ENCODE measurements at regions not wholly inside any gene's neighbourhood (a gene's known extent, or its start where the extent isn't known, plus 50 kb on each side); places are given as distances from the start of the nearest gene placed in this dataset.

DNA sequence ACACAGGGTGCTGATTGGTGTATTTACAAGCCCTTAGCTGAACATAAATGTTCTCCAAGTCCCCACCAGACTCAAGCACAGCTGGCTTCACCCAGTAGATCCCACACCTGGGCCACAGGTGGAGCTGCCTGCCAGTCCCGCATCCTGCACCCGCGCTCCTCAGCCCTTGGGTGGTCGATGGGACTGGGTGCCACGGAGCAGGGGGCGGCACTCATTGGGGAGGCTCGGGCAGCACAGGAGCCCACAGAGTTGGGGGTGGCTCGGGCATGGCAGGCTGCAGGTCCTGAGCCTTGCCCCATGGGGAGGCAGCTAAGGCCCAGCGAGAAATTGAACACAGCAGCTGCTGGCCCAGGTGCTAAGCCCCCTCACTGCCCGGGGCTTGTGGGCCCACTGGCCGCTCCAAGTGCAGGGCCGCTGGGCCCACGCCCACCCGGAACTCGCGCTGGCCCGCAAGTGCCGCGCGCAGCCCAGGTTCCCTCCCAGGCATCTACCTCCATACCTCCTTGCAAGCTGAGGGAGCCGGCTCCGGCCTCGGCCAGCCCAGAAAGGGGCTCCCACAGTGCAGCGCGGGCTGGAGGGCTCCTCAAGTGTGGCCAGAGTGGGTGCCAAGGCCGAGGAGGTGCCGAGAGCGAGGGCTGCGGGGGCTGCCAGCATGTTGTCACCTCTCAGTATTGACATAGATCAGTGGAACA is 442.7 kb downstream of the OCA2 start:
- no peak overlapping the region for H3K4me3 Mint-ChIP-seq
- no peak for DNase-seq
- intact Hi-C loops (cut with micrococcal nuclease) = no loop called here
- TF ChIP-seq, protein P1, sequence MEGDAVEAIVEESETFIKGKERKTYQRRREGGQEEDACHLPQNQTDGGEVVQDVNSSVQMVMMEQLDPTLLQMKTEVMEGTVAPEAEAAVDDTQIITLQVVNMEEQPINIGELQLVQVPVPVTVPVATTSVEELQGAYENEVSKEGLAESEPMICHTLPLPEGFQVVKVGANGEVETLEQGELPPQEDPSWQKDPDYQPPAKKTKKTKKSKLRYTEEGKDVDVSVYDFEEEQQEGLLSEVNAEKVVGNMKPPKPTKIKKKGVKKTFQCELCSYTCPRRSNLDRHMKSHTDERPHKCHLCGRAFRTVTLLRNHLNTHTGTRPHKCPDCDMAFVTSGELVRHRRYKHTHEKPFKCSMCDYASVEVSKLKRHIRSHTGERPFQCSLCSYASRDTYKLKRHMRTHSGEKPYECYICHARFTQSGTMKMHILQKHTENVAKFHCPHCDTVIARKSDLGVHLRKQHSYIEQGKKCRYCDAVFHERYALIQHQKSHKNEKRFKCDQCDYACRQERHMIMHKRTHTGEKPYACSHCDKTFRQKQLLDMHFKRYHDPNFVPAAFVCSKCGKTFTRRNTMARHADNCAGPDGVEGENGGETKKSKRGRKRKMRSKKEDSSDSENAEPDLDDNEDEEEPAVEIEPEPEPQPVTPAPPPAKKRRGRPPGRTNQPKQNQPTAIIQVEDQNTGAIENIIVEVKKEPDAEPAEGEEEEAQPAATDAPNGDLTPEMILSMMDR (IDR thresholded peaks at IDR 0.05) = no peak
- no peaks in the 10 kb centered on the region for H3K27me3 Mint-ChIP-seq
- H3K27ac Mint-ChIP-seq = no peak overlapping the region
- no peak for ATAC-seq
- H3K36me3 Mint-ChIP-seq (ENCODE audit: low read depth) = no peaks in the 10 kb centered on the region
- no peaks in the 10 kb centered on the region for H3K4me1 Mint-ChIP-seq (ENCODE audit: low read depth)
- H3K9me3 Mint-ChIP-seq = peaks cover 4% of the 10 kb centered on the region
- CTCF ChIA-PET = no interaction called here
- POLR2A ChIA-PET = interaction anchor here (0.7 kb wide), 1 partner anchor 13 kb away, joined by 4 read pairs; no protein-coding TSS in a partner anchor

GRCh38 chr15:27655056-27655455 is 444.1 kb downstream of the OCA2 start:
- Mint-ChIP-seq H3K36me3 (ENCODE audit: low read depth) (no peaks in the 10 kb centered on the region), H3K27me3 (no peaks in the 10 kb centered on the region), H3K9me3 (peaks cover 4% of the 10 kb centered on the region), H3K27ac (no peak overlapping the region), H3K4me3 (no peak overlapping the region), H3K4me1 (ENCODE audit: low read depth) (no peaks in the 10 kb centered on the region)
- no peak for DNase-seq
- intact Hi-C loops (cut with micrococcal nuclease) = no loop called here
- no peak for ATAC-seq
- TF ChIP-seq, protein P1 (IDR thresholded peaks at IDR 0.05) = no peak
- POLR2A ChIA-PET = no interaction called here
- CTCF ChIA-PET = no interaction called here

- H3K9me3 Mint-ChIP-seq = peaks cover 4% of the 10 kb centered on the region
- TF ChIP-seq, protein P1 (IDR thresholded peaks at IDR 0.05) = no peak
- H3K27me3 Mint-ChIP-seq = no peaks in the 10 kb centered on the region
- H3K4me3 Mint-ChIP-seq = no peak overlapping the region
- DNase-seq = no peak
- CTCF ChIA-PET = no interaction called here
- H3K36me3 Mint-ChIP-seq (ENCODE audit: low read depth) = no peaks in the 10 kb centered on the region
- no peaks in the 10 kb centered on the region for H3K4me1 Mint-ChIP-seq (ENCODE audit: low read depth)
- intact Hi-C loops (cut with micrococcal nuclease) = no loop called here
- POLR2A ChIA-PET = no interaction called here
- ATAC-seq = no peak
- no peak overlapping the region for H3K27ac Mint-ChIP-seq
These were observed 448.9 kb downstream of the OCA2 start for GRCh38 chr15:27650244-27650643.

DNA sequence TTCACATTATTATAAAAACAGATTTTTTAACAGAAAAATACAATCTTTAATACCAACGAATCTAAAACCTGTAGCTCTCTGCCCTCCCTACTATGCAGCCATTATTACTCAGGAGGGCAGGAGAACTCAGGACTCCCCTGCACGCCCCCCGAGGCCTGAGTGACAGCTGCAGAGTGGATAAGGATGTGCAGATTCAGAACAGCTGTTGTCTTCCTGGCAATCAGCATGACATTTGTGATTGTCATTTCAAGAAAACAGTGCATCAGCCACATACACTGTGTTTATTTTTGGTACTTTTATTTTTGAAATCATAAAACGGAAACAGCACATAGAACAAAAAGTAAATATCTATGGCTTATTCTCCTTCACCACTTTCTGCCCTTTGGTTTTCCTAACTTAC is 450.8 kb downstream of the OCA2 start:
- no peaks in the 10 kb centered on the region for H3K27me3 Mint-ChIP-seq
- H3K9me3 Mint-ChIP-seq = peaks cover 4% of the 10 kb centered on the region
- ChIA-PET POLR2A (no interaction called here), CTCF (no interaction called here)
- no peak overlapping the region for H3K4me3 Mint-ChIP-seq
- TF ChIP-seq, protein P1 (IDR thresholded peaks at IDR 0.05) = no peak
- ATAC-seq (no peak), DNase-seq (no peak)
- intact Hi-C loops (cut with micrococcal nuclease) = no loop called here
- no peaks in the 10 kb centered on the region for H3K36me3 Mint-ChIP-seq (ENCODE audit: low read depth)
- H3K4me1 Mint-ChIP-seq (ENCODE audit: low read depth) = no peaks in the 10 kb centered on the region
- H3K27ac Mint-ChIP-seq = no peak overlapping the region

GRCh38 chr15:27646531-27646930 is 452.6 kb downstream of the OCA2 start:
- TF ChIP-seq, protein P1 (IDR thresholded peaks at IDR 0.05) = no peak
- CTCF ChIA-PET = no interaction called here
- DNase-seq (no peak), ATAC-seq (no peak)
- peaks cover 17% of the 10 kb centered on the region for H3K9me3 Mint-ChIP-seq
- intact Hi-C loops (cut with micrococcal nuclease) = no loop called here
- POLR2A ChIA-PET = no interaction called here
- H3K36me3 Mint-ChIP-seq (ENCODE audit: low read depth) = no peaks in the 10 kb centered on the region
- H3K4me1 Mint-ChIP-seq (ENCODE audit: low read depth) = no peaks in the 10 kb centered on the region
- no peak overlapping the region for H3K27ac Mint-ChIP-seq
- H3K4me3 Mint-ChIP-seq = no peak overlapping the region
- H3K27me3 Mint-ChIP-seq = no peaks in the 10 kb centered on the region
